OCI-LY3 (cell line): ENCODE measurements at regions not wholly inside any gene's neighbourhood (a gene's known extent, or its start where the extent isn't known, plus 50 kb on each side); places are given as distances from the start of the nearest gene placed in this dataset.
"Not testable (repeated sequence)": the region's sequence is repeated elsewhere in the genome, so short reads cannot be mapped to it uniquely, and the experiment has no call there.

ENCODE experiments used
- H2AFZ ChIP-seq: fragments of 200-600, 300-600 bp; shearing (Covaris generic); 2 replicates; pipeline ENCODE4 v1.6.0; 2014; ENCODE audit warnings: antibody characterized with exemption, low read depth, low read length
- H3K27ac ChIP-seq: fragments of 200-600, 300-600 bp; sonication (generic); 2 replicates; pipeline ENCODE4 v1.5.1; 2014; ENCODE audit warnings: mild to moderate bottlenecking, low read length, moderate library complexity, mixed read lengths
- H3K27me3 ChIP-seq: fragments of 200-600, 300-600 bp; sonication (generic); 2 replicates; pipeline ENCODE4 v1.6.1; 2014; ENCODE audit warnings: low read depth, low read length, mixed read lengths
- H3K36me3 ChIP-seq: fragments of 200-600, 300-600 bp; sonication (generic); replicated peaks from 2 replicates; pipeline ENCODE3; 2014; ENCODE audit warnings: low read depth, low read length, mixed read lengths
- H3K4me1 ChIP-seq: fragments of 300-600, 200-600 bp; sonication (generic); 2 replicates; pipeline ENCODE4 v1.6.1; 2014; ENCODE audit warnings: low read length, mixed read lengths
- H3K4me2 ChIP-seq: fragments of 200-600, 300-600 bp; sonication (generic); 2 replicates; pipeline ENCODE4 v1.6.1; 2014; ENCODE audit warnings: low read length, mixed read lengths
- H3K4me3 ChIP-seq: fragments of 300-600, 200-600 bp; sonication (generic); 2 replicates; pipeline ENCODE4 v1.5.1; 2014; ENCODE audit warnings: antibody characterized with exemption, mild to moderate bottlenecking, low read length, moderate library complexity
- H3K79me2 ChIP-seq: fragments of 300-600, 200-600 bp; shearing (Covaris generic); 2 replicates; pipeline ENCODE4 v1.6.1; 2014; ENCODE audit warnings: mild to moderate bottlenecking, low read length, mixed read lengths
- H3K9ac ChIP-seq: fragments of 300-600, 200-600 bp; shearing (Covaris generic); 2 replicates; pipeline ENCODE4 v1.6.0; 2014; ENCODE audit warnings: mild to moderate bottlenecking, low read length, moderate library complexity
- H3K9me3 ChIP-seq: fragments of 200-600, 300-600 bp; shearing (Covaris generic); 2 replicates; pipeline ENCODE4 v1.6.1; 2014; ENCODE audit warnings: low read length, mixed read lengths; ENCODE audit not compliant: insufficient read depth
- H4K20me1 ChIP-seq: fragments of 200-600, 300-600 bp; sonication (generic); 2 replicates; pipeline ENCODE4 v1.6.1; 2016; ENCODE audit warnings: low read length, mixed read lengths; ENCODE audit not compliant: insufficient read depth
- CTCF ChIP-seq: fragments of 200-600, 300-600 bp; sonication (generic); IDR thresholded peaks from 2 replicates; pipeline ENCODE4 v1.5.1; 2014; ENCODE audit warnings: antibody characterized with exemption, low read length, low read depth
- EZH2phosphoT487 ChIP-seq: fragments of 200-600 bp; shearing (Covaris generic); IDR thresholded peaks from 2 replicates; pipeline ENCODE4 v1.6.1; 2018; ENCODE audit warnings: antibody characterized with exemption, mixed run types, low read depth

- Histone ChIP-seq H3K79me2 (no peaks in the 10 kb centered on the region), H4K20me1 (no peaks in the 10 kb centered on the region), H3K4me1 (no peaks in the 10 kb centered on the region), H3K36me3 (no peaks in the 10 kb centered on the region), H2AFZ (no peak overlapping the region), H3K9me3 (no peaks in the 10 kb centered on the region), H3K4me2 (no peak overlapping the region), H3K27ac (no peak overlapping the region), H3K9ac (no peak overlapping the region), H3K27me3 (no peaks in the 10 kb centered on the region), H3K4me3 (no peak overlapping the region)
- no peak for TF ChIP-seq CTCF
- TF ChIP-seq EZH2phosphoT487 = no peak
Measured at GRCh38 chr17:20781260-20781659, 201.7 kb downstream of the CDRT15L2 start.

DNA sequence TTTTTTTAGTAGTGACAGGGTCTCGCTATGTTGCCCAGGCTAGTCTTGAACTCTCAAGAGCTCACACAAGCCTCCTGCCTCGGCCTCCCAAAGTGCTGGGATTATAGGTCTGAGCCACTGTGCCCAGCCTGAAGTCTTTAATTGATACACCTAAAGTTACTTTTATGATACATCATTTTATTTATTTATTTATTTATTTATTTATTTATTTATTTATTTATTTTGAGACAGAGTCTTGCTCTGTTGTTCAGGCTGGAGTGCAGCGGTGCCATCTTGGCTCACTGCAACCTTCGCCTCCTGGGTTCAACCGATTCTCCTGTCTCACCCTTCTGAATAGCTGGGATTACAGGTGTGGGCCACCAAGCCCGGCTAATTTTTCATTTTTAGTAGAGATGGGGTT is 202.3 kb downstream of the CDRT15L2 start:
- H3K27me3 ChIP-seq, H3K9ac ChIP-seq, H3K36me3 ChIP-seq: not testable (repeated sequence)

DNA sequence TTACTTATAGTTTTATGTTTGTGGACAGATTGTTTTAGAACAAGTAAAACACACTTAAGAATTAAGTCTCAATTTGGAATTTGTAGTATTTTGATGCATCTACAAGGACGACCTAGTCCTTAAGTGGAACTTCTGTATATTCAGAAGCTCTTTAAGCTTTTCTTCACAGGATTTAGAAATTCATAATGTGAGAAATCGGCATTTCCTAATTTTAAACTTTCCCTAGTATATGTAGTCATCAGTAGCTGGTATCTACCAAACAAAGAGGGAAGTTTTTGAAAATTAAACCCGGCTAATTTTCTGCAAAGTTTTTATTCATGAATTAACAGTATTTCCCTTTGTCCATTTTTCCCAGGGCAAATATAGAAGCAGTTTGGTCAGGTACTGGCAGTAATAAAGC is 203.6 kb downstream of the CDRT15L2 start:
- H4K20me1 ChIP-seq = no peaks in the 10 kb centered on the region
- no peaks in the 10 kb centered on the region for H3K27me3 ChIP-seq
- H3K9me3 ChIP-seq = no peaks in the 10 kb centered on the region
- TF ChIP-seq CTCF = no peak
- no peak for TF ChIP-seq EZH2phosphoT487
- no peaks in the 10 kb centered on the region for H3K79me2 ChIP-seq
- H3K4me2 ChIP-seq = no peak overlapping the region
- H2AFZ ChIP-seq = no peak overlapping the region
- H3K4me3 ChIP-seq = no peak overlapping the region
- no peaks in the 10 kb centered on the region for H3K36me3 ChIP-seq
- no peaks in the 10 kb centered on the region for H3K4me1 ChIP-seq
- H3K9ac ChIP-seq = no peak overlapping the region
- H3K27ac ChIP-seq = no peak overlapping the region

More for the DNA sequence above, 202.3 kb downstream of the CDRT15L2 start:
- not testable (repeated sequence) for H3K27ac ChIP-seq, H3K79me2 ChIP-seq, H3K9me3 ChIP-seq, H2AFZ ChIP-seq, H3K4me3 ChIP-seq, H4K20me1 ChIP-seq, H3K4me2 ChIP-seq, H3K4me1 ChIP-seq

DNA sequence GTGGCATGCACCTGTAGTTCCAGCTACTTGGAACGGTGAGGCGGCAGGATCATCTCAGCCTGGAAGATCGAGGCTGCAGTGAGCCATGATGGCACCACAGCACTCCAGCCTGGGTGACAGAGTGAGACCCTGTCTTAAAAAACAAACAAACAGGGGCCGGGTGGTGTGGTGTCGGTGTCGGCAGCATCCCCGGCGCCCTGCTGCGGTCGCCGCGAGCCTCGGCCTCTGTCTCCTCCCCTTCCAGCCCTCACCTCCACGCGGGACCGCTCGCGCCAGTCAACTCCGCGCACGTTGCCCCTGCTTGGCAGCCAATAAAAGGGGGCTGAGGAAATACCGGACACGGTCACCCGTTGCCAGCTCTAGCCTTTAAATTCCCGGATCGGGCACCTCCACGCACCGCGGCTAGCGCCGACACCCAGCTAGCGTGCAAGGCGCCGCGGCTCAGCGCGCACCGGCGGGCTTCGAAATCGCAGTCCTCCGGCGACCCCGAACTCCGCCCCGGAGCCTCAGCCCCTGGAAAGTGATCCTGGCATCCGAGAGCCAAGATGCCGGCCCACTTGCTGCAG is 204.7 kb downstream of the CDRT15L2 start:
- no peak overlapping the region for H2AFZ ChIP-seq
- H3K4me2 ChIP-seq = no peak overlapping the region
- H3K79me2 ChIP-seq = no peaks in the 10 kb centered on the region
- no peaks in the 10 kb centered on the region for H3K4me1 ChIP-seq
- no peak overlapping the region for H3K9ac ChIP-seq
- no peaks in the 10 kb centered on the region for H3K36me3 ChIP-seq
- H3K4me3 ChIP-seq = no peak overlapping the region
- H4K20me1 ChIP-seq = no peaks in the 10 kb centered on the region
- TF ChIP-seq EZH2phosphoT487 (no peak), CTCF (no peak)
- no peaks in the 10 kb centered on the region for H3K9me3 ChIP-seq
- no peak overlapping the region for H3K27ac ChIP-seq
- H3K27me3 ChIP-seq = no peaks in the 10 kb centered on the region

- Histone ChIP-seq H3K4me1 (no peaks in the 10 kb centered on the region), H3K27me3 (no peaks in the 10 kb centered on the region), H3K27ac (no peak overlapping the region), H3K79me2 (no peaks in the 10 kb centered on the region), H3K4me2 (no peak overlapping the region), H3K36me3 (no peaks in the 10 kb centered on the region), H2AFZ (no peak overlapping the region), H3K9ac (no peak overlapping the region), H4K20me1 (no peaks in the 10 kb centered on the region), H3K9me3 (no peaks in the 10 kb centered on the region), H3K4me3 (no peak overlapping the region)
- no peak for TF ChIP-seq CTCF
- TF ChIP-seq EZH2phosphoT487 = no peak
Measured at GRCh38 chr17:20787281-20787680, 207.8 kb downstream of the CDRT15L2 start.
